Calu3 (cell line): ENCODE measurements at regions not wholly inside any gene's neighbourhood (a gene's known extent, or its start where the extent isn't known, plus 50 kb on each side); places are given as distances from the start of the nearest gene placed in this dataset.

ENCODE experiments used
- BruUV-seq: library from RNA; stranded (reverse); fragments of 400-500 nt; replicated peaks from 2 replicates; lab custom pipeline; 2021; lab: Mats Ljungman, UMichigan
- CTCF ChIA-PET: fragments of 300-600 bp; sonication (Branson Sonifier 250); formaldehyde crosslinking; loops from one replicate; lab custom pipeline; 2022; ENCODE audit warnings: antibody characterized with exemption; lab: Charles Lee
- DNase-seq: peaks from one replicate; pipeline ENCODE4 v3.0.0; 2022
- H3K27ac Mint-ChIP-seq: one replicate; pipeline ENCODE4 v1.8.0; 2022; ENCODE audit warnings: mixed read lengths; ENCODE audit not compliant: unreplicated experiment
- H3K27me3 Mint-ChIP-seq: one replicate; pipeline ENCODE4 v1.8.0; 2022; ENCODE audit warnings: mixed read lengths; ENCODE audit not compliant: unreplicated experiment
- H3K36me3 Mint-ChIP-seq: one replicate; pipeline ENCODE4 v1.8.0; 2022; ENCODE audit warnings: mild to moderate bottlenecking, moderate library complexity, mixed read lengths; ENCODE audit not compliant: insufficient read depth, unreplicated experiment
- H3K4me1 Mint-ChIP-seq: one replicate; pipeline ENCODE4 v1.8.0; 2022; ENCODE audit warnings: mild to moderate bottlenecking, low read depth, mixed read lengths; ENCODE audit not compliant: unreplicated experiment
- H3K4me3 Mint-ChIP-seq: one replicate; pipeline ENCODE4 v1.8.0; 2022; ENCODE audit warnings: mild to moderate bottlenecking, low read depth, moderate library complexity, mixed read lengths; ENCODE audit not compliant: unreplicated experiment
- H3K9me3 Mint-ChIP-seq: one replicate; pipeline ENCODE4 v1.8.0; 2022; ENCODE audit warnings: low read depth, mixed read lengths; ENCODE audit not compliant: unreplicated experiment
- CTCF ChIP-seq: fragments of 200-600 bp; IDR thresholded peaks from one replicate; pipeline ENCODE4 v1.8.0; 2022; ENCODE audit warnings: antibody characterized with exemption; ENCODE audit not compliant: unreplicated experiment
- intact Hi-C: fragments of 100-400 bp; cut with micrococcal nuclease; formaldehyde crosslinking; loops from one replicate; pipeline ENCODE4 v1.10.0; 2022; ENCODE audit not compliant: unreplicated experiment

GRCh38 chr2:22261165-22261564, 1123.8 kb upstream of the KLHL29 start:
- Mint-ChIP-seq H3K36me3 (no peaks in the 10 kb centered on the region), H3K4me1 (no peaks in the 10 kb centered on the region), H3K27ac (no peak overlapping the region), H3K4me3 (no peak overlapping the region), H3K27me3 (no peaks in the 10 kb centered on the region), H3K9me3 (peaks cover 13% of the 10 kb centered on the region)
- CTCF ChIA-PET: no interaction called here
- no peak for DNase-seq
- intact Hi-C loops: no loop called here
- TF ChIP-seq CTCF: no peak
- no TSS peak for BruUV-seq

- BruUV-seq: no TSS peak
- peaks cover 2% of the 10 kb centered on the region for H3K9me3 Mint-ChIP-seq
- CTCF ChIA-PET: no interaction called here
- no peak overlapping the region for H3K4me3 Mint-ChIP-seq
- no peak for DNase-seq
- H3K4me1 Mint-ChIP-seq: no peaks in the 10 kb centered on the region
- H3K27ac Mint-ChIP-seq: no peak overlapping the region
- H3K36me3 Mint-ChIP-seq: no peaks in the 10 kb centered on the region
- no peak for TF ChIP-seq CTCF
- no peaks in the 10 kb centered on the region for H3K27me3 Mint-ChIP-seq
- intact Hi-C loops: no loop called here
Measured at GRCh38 chr2:22270341-22270740, 1114.6 kb upstream of the KLHL29 start.

- no peaks in the 10 kb centered on the region for H3K4me1 Mint-ChIP-seq
- intact Hi-C loops: no loop called here
- no peaks in the 10 kb centered on the region for H3K27me3 Mint-ChIP-seq
- no peak overlapping the region for H3K27ac Mint-ChIP-seq
- no peak for TF ChIP-seq CTCF
- DNase-seq: no peak
- H3K4me3 Mint-ChIP-seq: no peak overlapping the region
- no peaks in the 10 kb centered on the region for H3K36me3 Mint-ChIP-seq
- no TSS peak for BruUV-seq
- H3K9me3 Mint-ChIP-seq: no peaks in the 10 kb centered on the region
- CTCF ChIA-PET: no interaction called here
Measured at GRCh38 chr2:22273853-22274252, 1111.1 kb upstream of the KLHL29 start.

GRCh38 chr2:22274661-22275060, 1110.3 kb upstream of the KLHL29 start:
- no TSS peak for BruUV-seq
- Mint-ChIP-seq H3K27me3 (no peaks in the 10 kb centered on the region), H3K36me3 (no peaks in the 10 kb centered on the region), H3K27ac (no peak overlapping the region), H3K4me3 (no peak overlapping the region), H3K4me1 (no peaks in the 10 kb centered on the region), H3K9me3 (no peaks in the 10 kb centered on the region)
- intact Hi-C loops: no loop called here
- no peak for TF ChIP-seq CTCF
- no peak for DNase-seq
- CTCF ChIA-PET: no interaction called here
